Spleen (tissue), 11 donors: ENCODE measurements at regions not wholly inside any gene's neighbourhood (a gene's known extent, or its start where the extent isn't known, plus 50 kb on each side); places are given as distances from the start of the nearest gene placed in this dataset.

Experiments used
- DNase-seq: peaks from one replicate; pipeline ENCODE4 v3.0.0-alpha.2; 2020
- H3K27ac ChIP-seq, 8 donors: fragments of 200-600 bp; sonication (generic) in 7 of 8; 1 replicate in 4 of 8; 2 replicates in 4 of 8; pipeline versions ENCODE4 v1.5.0 to v1.8.0; 2016 to 2021; ENCODE audit warnings: inconsistent platforms in 4 of 8, mild to moderate bottlenecking in 4 of 8, moderate library complexity in 1 of 8
- H3K27me3 ChIP-seq, 7 donors: fragments of 200-600 bp; sonication (generic) in 6 of 7; replicated peaks in 1 of 7; 1 replicate in 4 of 7; 2 replicates in 3 of 7; pipeline versions ENCODE4 v1.5.0 to v1.8.0; 2016 to 2021; ENCODE audit warnings: inconsistent platforms in 3 of 7, mild to moderate bottlenecking in 1 of 7
- H3K36me3 ChIP-seq, 6 donors: fragments of 200-600 bp; sonication (generic) in 5 of 6; 1 replicate in 4 of 6; 2 replicates in 2 of 6; pipeline versions ENCODE4 v1.5.0 to v1.8.0; 2016 to 2021; ENCODE audit warnings: inconsistent platforms in 2 of 6
- H3K4me1 ChIP-seq, 6 donors: fragments of 200-600 bp; sonication (generic) in 5 of 6; 1 replicate in 3 of 6; 2 replicates in 3 of 6; pipeline versions ENCODE4 v1.5.0 to v1.8.0; 2016 to 2021; ENCODE audit warnings: inconsistent platforms in 3 of 6
- H3K4me3 ChIP-seq, 8 donors: fragments of 200-600 bp; sonication (generic) in 7 of 8; 1 replicate in 4 of 8; 2 replicates in 4 of 8; pipeline versions ENCODE4 v1.5.0 to v1.8.0; 2016 to 2021; ENCODE audit warnings: inconsistent platforms in 4 of 8, mild to moderate bottlenecking in 4 of 8, moderate library complexity in 2 of 8
- H3K9me3 ChIP-seq, 8 donors: fragments of 200-600 bp; sonication (generic) in 7 of 8; 1 replicate in 4 of 8; 2 replicates in 4 of 8; pipeline versions ENCODE4 v1.5.0 to v1.8.0; 2016 to 2021; ENCODE audit warnings: inconsistent platforms in 4 of 8
- CTCF ChIP-seq, 11 experiments: fragments of 200-600 bp in 7 of 11; fragments of 450-650 bp in 4 of 11; sonication (generic) in 4 of 11; IDR thresholded peaks in 8 of 11; conservative IDR thresholded peaks in 3 of 11; 1 replicate in 7 of 11; 2 replicates in 4 of 11; pipeline versions ENCODE4 v1.4.0 to v1.8.0; 2016 to 2021; ENCODE audit warnings: antibody characterized with exemption in 11 of 11, inconsistent platforms in 4 of 11, mild to moderate bottlenecking in 1 of 11
- POLR2A ChIP-seq, 3 donors: fragments of 450-650 bp; IDR thresholded peaks; one replicate each; pipeline ENCODE4 v1.5.1; 2017; ENCODE audit warnings: antibody characterized with exemption in 3 of 3, mild to moderate bottlenecking in 1 of 3
- POLR2AphosphoS5 ChIP-seq, 3 donors: sonication (generic); formaldehyde crosslinking; IDR thresholded peaks; one replicate each; pipeline ENCODE4 v1.5.1; 2017; ENCODE audit warnings: antibody characterized with exemption in 3 of 3
- WGBS, 5 donors: extraction: QIAGEN DNeasy Blood & Tissue Kit in 3 of 5; methylation state at CpG; one replicate each; pipeline versions ENCODE4 v1.1.5 to v1.1.7; 2013 to 2018; 5-methylcytosine and 5-hydroxymethylcytosine counted together
- intact Hi-C: fragments of 100-400 bp; cut with DNase I; formaldehyde crosslinking; loops from one replicate; pipeline ENCODE4 v1.15.0; 2023; ENCODE audit warnings: low total_unique reads
- donor health status: healthy with polysubstance abuse.
- donor health status: DM: no; HTN: no; CAD: no; lungs with moderate emphysema.
- donor health status: DM: no; HTN: no; CAD: no.
- donor health status: Bipolar disorder and iron deficiency.
- donor health status: healthy.
- donor health status: DM: no; HTN: no; CAD: no.
- donor health status: DM: yes; HTN: yes; CAD: no.

GRCh38 chr2:118165595-118165994 lies 77.3 kb downstream of the INSIG2 start:
- WGBS, 5 donors, result 74 to 98% (median 92%) methylated on average over 2 of the region's 2 CpGs
- no peak overlapping the region for H3K27ac ChIP-seq
- H3K4me3 ChIP-seq, result no peak overlapping the region
- no peak for DNase-seq
- intact Hi-C loops, result no loop called here
- H3K4me1 ChIP-seq, result peaks cover 0 to 20% (median 12%) of the 10 kb centered on the region in 6 donors
- no peaks in the 10 kb centered on the region for H3K36me3 ChIP-seq
- TF ChIP-seq CTCF (IDR thresholded peaks at IDR 0.05 in 8 of 11, conservative IDR thresholded peaks at IDR 0.05 in 3 of 11), result no peak
- TF ChIP-seq POLR2A (IDR thresholded peaks at IDR 0.05), result no peak
- no peak for TF ChIP-seq POLR2AphosphoS5 (IDR thresholded peaks at IDR 0.05)
- H3K9me3 ChIP-seq, result peaks cover 0 to 17% (median 8%) of the 10 kb centered on the region in 8 donors
- H3K27me3 ChIP-seq, result no peaks in the 10 kb centered on the region
